Skeletal muscle tissue (tissue), 3 donors: ENCODE measurements at regions not wholly inside any gene's neighbourhood (a gene's known extent, or its start where the extent isn't known, plus 50 kb on each side); places are given as distances from the start of the nearest gene placed in this dataset.

Source experiments
- H3K27ac ChIP-seq: one replicate; pipeline ENCODE4 v1.7.0; 2013; ENCODE audit warnings: mild to moderate bottlenecking, low read depth, low read length, inconsistent platforms
- H3K27me3 ChIP-seq, 3 donors: one replicate each; pipeline ENCODE4 v1.7.0; 2013; ENCODE audit warnings: low read length in 3 of 3; ENCODE audit not compliant: control insufficient read depth in 3 of 3, insufficient read depth in 3 of 3
- H3K36me3 ChIP-seq, 3 donors: one replicate each; pipeline ENCODE4 v1.7.0; 2013; ENCODE audit warnings: low read length in 3 of 3; ENCODE audit not compliant: control insufficient read depth in 3 of 3, insufficient read depth in 3 of 3
- H3K4me1 ChIP-seq, 3 donors: one replicate each; pipeline ENCODE4 v1.7.0; 2013; ENCODE audit warnings: low read length in 3 of 3, mild to moderate bottlenecking in 3 of 3; ENCODE audit not compliant: control insufficient read depth in 3 of 3, insufficient read depth in 3 of 3
- H3K4me3 ChIP-seq, 3 donors: one replicate each; pipeline ENCODE4 v1.7.0; 2013; ENCODE audit warnings: low read length in 3 of 3
- H3K9ac ChIP-seq, 3 donors: one replicate each; pipeline ENCODE4 v1.7.0; 2013; ENCODE audit warnings: low read length in 3 of 3, mild to moderate bottlenecking in 3 of 3, moderate library complexity in 2 of 3, low read depth in 1 of 3
- H3K9me3 ChIP-seq, 3 donors: one replicate each; pipeline ENCODE4 v1.7.0; 2013; ENCODE audit warnings: low read length in 3 of 3; ENCODE audit not compliant: control insufficient read depth in 3 of 3
- donor health status: Osteomylitis.

GRCh38 chr6:170114187-170114945 lies 176.5 kb downstream of the DLL1 start:
- Histone ChIP-seq H3K9me3 (no peaks in the 10 kb centered on the region), H3K27ac (no peak overlapping the region), H3K4me1 (no peaks in the 10 kb centered on the region), H3K27me3 (no peaks in the 10 kb centered on the region), H3K36me3 (no peaks in the 10 kb centered on the region), H3K4me3 (no peak overlapping the region), H3K9ac (no peak overlapping the region)

DNA sequence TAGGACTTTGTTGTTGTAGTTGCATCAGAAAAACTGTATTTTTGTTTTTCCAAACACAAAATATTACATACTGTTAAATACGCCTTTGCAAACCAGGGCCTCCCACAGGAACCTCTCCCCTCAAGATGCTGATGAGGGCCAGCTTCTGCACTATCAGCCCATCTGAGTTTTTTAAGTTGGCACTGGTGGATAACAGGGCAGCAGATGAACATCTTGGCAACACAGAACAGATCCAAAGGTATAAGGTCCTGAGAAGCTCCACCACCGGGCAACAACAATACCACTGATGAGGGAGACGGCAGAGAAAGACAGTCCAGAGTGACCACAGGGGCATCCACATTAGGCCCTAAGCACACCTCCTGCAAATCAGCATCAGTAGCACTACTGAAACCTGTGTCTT lies 177.7 kb downstream of the DLL1 start:
- Histone ChIP-seq H3K4me3 (no peak overlapping the region), H3K27ac (no peak overlapping the region), H3K36me3 (no peaks in the 10 kb centered on the region), H3K4me1 (no peaks in the 10 kb centered on the region), H3K9ac (no peak overlapping the region), H3K9me3 (no peaks in the 10 kb centered on the region), H3K27me3 (peaks cover 0 to 5% (median 0%) of the 10 kb centered on the region in 3 donors)

GRCh38 chr6:170112583-170112860 lies 178.4 kb downstream of the DLL1 start:
- H3K9me3 ChIP-seq: no peaks in the 10 kb centered on the region
- H3K27ac ChIP-seq: no peak overlapping the region
- no peaks in the 10 kb centered on the region for H3K36me3 ChIP-seq
- peaks cover 0 to 5% (median 0%) of the 10 kb centered on the region in 3 donors for H3K27me3 ChIP-seq
- no peaks in the 10 kb centered on the region for H3K4me1 ChIP-seq
- H3K4me3 ChIP-seq: no peak overlapping the region
- H3K9ac ChIP-seq: no peak overlapping the region

DNA sequence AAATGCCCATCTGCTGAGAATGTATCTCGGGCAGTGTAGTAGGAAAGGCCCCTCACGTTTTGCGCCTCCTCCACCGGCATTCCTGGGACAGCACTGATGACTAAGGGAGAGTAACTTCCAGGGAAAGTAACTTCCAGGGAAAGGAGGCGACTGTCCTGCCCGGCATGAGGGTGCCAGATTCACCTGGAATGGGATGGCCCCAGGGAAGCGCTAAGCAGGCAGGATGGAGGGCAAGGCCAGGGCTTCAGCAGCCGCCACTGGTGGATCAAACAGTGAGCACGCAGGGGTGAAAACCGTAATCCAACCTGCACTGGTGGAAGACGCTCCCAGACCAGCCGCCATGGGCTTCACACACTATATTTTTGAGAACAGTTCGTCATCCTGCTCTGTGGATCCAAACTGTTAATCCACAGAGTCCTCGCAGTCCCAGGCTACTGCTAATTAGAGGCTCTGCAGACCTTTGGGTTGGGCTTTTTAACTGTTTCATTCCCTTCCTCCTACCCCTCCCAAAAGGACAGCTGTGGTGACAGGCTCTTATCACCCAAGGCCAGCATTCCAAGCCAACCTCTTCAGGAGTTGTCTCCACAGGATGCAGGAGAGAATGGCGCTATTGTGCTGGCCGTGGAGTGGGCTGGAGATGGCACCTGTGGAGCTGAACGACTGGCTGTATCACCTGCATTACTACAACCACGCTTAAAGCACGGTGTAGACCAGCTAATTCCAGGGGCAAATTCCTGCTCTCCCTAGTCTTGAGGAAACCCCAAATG lies 178.9 kb downstream of the DLL1 start:
- Histone ChIP-seq H3K9me3 (no peaks in the 10 kb centered on the region), H3K4me1 (no peaks in the 10 kb centered on the region), H3K27ac (no peak overlapping the region), H3K4me3 (no peak overlapping the region), H3K27me3 (peaks cover 0 to 7% (median 0%) of the 10 kb centered on the region in 3 donors), H3K36me3 (no peaks in the 10 kb centered on the region), H3K9ac (no peak overlapping the region)

DNA sequence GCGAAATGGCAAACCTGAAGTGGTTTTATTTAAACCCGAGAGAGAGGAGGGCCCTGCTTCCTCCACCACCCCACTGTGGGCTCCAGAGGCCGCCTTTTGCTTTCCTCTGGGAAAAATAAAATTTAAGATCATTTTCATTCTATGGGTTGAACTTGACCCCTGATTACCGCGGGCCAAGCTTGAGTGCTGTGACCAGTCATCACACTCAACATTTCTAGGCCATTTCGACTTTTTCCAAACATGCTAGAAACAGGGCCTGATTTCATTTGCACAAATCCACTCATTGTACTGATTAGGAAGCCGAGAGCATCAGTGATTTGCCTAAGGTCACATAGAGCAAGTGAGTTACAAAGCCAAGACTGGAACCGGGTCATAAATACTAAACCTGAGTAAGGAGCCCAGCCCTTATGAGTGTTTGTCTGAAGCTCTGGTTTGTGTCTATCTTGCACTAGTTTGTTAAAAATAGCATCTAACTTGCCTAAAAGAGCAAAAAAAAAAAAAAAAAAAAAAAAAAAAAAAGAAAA lies 179.7 kb downstream of the DLL1 start:
- H3K27me3 ChIP-seq: peaks cover 0 to 11% (median 0%) of the 10 kb centered on the region in 3 donors
- H3K4me3 ChIP-seq: no peak overlapping the region
- no peak overlapping the region for H3K27ac ChIP-seq
- H3K4me1 ChIP-seq: no peaks in the 10 kb centered on the region
- no peaks in the 10 kb centered on the region for H3K36me3 ChIP-seq
- H3K9ac ChIP-seq: no peak overlapping the region
- H3K9me3 ChIP-seq: no peaks in the 10 kb centered on the region

DNA sequence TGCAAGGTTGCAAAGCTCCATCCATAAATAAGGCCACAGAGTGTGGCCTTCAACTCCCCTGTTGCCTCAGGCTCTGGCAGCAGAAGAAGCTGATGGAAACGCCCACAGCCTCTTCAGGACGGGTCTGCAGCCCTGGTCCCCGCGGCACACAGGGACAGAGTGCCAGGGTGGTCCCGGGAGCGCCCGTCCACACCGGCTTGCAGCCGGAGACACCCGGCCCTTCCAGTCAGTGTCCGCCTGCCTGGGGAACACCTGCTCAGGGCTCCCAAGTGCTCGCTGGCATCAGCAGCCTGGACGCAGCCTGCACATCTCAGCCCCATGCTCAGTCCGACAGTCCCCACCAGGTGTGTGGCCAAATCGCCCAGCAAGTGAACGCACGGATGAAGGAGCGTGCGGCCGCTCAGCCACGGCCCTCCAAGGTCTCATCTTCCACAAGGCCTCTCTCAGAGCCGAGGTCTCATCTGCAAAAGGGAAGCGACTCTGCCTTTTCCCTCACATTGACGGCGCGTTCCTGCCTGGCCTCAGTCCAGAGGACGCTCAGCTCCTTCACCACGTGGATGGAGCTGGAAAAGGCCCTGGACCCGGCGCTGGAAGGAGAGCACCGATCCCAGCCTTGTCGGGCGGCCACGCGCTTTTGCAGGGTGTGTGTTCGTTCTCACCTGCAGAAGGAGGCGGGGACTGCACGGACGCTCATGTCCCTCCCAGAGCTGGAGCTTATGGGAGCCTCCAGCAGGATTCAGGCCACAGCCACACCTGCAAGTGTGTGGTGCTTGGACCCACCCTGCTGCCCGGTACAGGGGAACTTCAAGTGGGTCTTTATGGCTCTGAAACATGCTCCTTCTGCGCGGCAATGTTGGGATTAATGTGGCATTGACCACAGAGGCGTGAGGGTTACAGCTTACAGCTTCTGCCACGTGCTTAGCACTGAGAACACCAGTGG lies 180.4 kb downstream of the DLL1 start:
- Histone ChIP-seq H3K9me3 (no peaks in the 10 kb centered on the region), H3K36me3 (no peaks in the 10 kb centered on the region), H3K9ac (no peak overlapping the region), H3K4me1 (no peaks in the 10 kb centered on the region), H3K27ac (no peak overlapping the region), H3K27me3 (peaks cover 0 to 11% (median 0%) of the 10 kb centered on the region in 3 donors), H3K4me3 (no peak overlapping the region)

GRCh38 chr6:170108890-170109587 lies 181.8 kb downstream of the DLL1 start:
- Histone ChIP-seq H3K9me3 (no peaks in the 10 kb centered on the region), H3K9ac (no peak overlapping the region), H3K4me3 (no peak overlapping the region), H3K36me3 (no peaks in the 10 kb centered on the region), H3K27me3 (peaks cover 0 to 11% (median 0%) of the 10 kb centered on the region in 3 donors), H3K4me1 (no peaks in the 10 kb centered on the region), H3K27ac (no peak overlapping the region)

GRCh38 chr6:170108456-170108855 lies 182.4 kb downstream of the DLL1 start:
- Histone ChIP-seq H3K36me3 (no peaks in the 10 kb centered on the region), H3K9ac (no peak overlapping the region), H3K27ac (no peak overlapping the region), H3K9me3 (no peaks in the 10 kb centered on the region), H3K27me3 (peaks cover 0 to 11% (median 0%) of the 10 kb centered on the region in 3 donors), H3K4me3 (no peak overlapping the region), H3K4me1 (no peaks in the 10 kb centered on the region)

GRCh38 chr6:170107606-170108222 lies 183.2 kb downstream of the DLL1 start:
- Histone ChIP-seq H3K9ac (no peak overlapping the region), H3K27ac (no peak overlapping the region), H3K36me3 (no peaks in the 10 kb centered on the region), H3K9me3 (no peaks in the 10 kb centered on the region), H3K4me3 (no peak overlapping the region), H3K4me1 (no peaks in the 10 kb centered on the region), H3K27me3 (peaks cover 0 to 11% (median 0%) of the 10 kb centered on the region in 3 donors)
